WTC11 (cell line): ENCODE measurements at regions not wholly inside any gene's neighbourhood (a gene's known extent, or its start where the extent isn't known, plus 50 kb on each side); places are given as distances from the start of the nearest gene placed in this dataset.

Experiments used
- ATAC-seq: fragments of 200-7000 bp; cut with Tn5 transposase; 2 replicates; pipeline ENCODE4 v1.10.0; 2021; ENCODE audit warnings: mild to moderate bottlenecking, moderate library complexity
- CTCF ChIA-PET: fragments of 300-600 bp; sonication (Branson Sonifier 250); formaldehyde crosslinking; loops from one replicate; lab custom pipeline; 2021; ENCODE audit warnings: antibody characterized with exemption; lab: Charles Lee
- POLR2A ChIA-PET: fragments of 350-600 bp; sonication (Branson Sonifier 250); formaldehyde crosslinking; loops from one replicate; lab custom pipeline; 2021; ENCODE audit warnings: antibody characterized with exemption; lab: Charles Lee
- DNase-seq: peaks from one replicate; pipeline ENCODE4 v3.0.0; 2021; ENCODE audit warnings: low spot score
- H3K27ac Mint-ChIP-seq: 2 replicates; pipeline ENCODE4 v1.8.0; 2021; ENCODE audit warnings: mixed read lengths
- H3K27me3 Mint-ChIP-seq: 2 replicates; pipeline ENCODE4 v1.8.0; 2021; ENCODE audit warnings: low read depth, mild to moderate bottlenecking, moderate library complexity, mixed read lengths
- H3K36me3 Mint-ChIP-seq: 2 replicates; pipeline ENCODE4 v1.8.0; 2021; ENCODE audit warnings: mixed read lengths
- H3K4me1 Mint-ChIP-seq: 2 replicates; pipeline ENCODE4 v1.8.0; 2022; ENCODE audit warnings: mixed read lengths
- H3K4me3 Mint-ChIP-seq: 2 replicates; pipeline ENCODE4 v1.8.0; 2021; ENCODE audit warnings: mild to moderate bottlenecking, moderate library complexity, mixed read lengths
- H3K9me3 Mint-ChIP-seq: 2 replicates; pipeline ENCODE4 v1.8.0; 2021; ENCODE audit warnings: mixed read lengths
- ARID4B ChIP-seq: sonication (generic); formaldehyde crosslinking; IDR thresholded peaks from 2 replicates; pipeline ENCODE4 v1.8.0; 2023; ENCODE audit warnings: missing genetic modification reagents, mild to moderate bottlenecking, borderline replicate concordance
- ATF2 ChIP-seq: sonication (generic); formaldehyde crosslinking; IDR thresholded peaks from 2 replicates; pipeline ENCODE4 v1.8.1; 2022; ENCODE audit warnings: low read depth, missing genetic modification reagents, borderline replicate concordance
- ATF6 ChIP-seq: sonication (generic); formaldehyde crosslinking; IDR thresholded peaks from 2 replicates; pipeline ENCODE4 v1.8.1; 2023; ENCODE audit warnings: mild to moderate bottlenecking, missing genetic modification reagents
- CREB1 ChIP-seq: sonication (generic); formaldehyde crosslinking; IDR thresholded peaks from 2 replicates; pipeline ENCODE4 v1.8.0; 2023; ENCODE audit warnings: mild to moderate bottlenecking, missing genetic modification reagents
- FOXJ3 ChIP-seq: sonication (generic); formaldehyde crosslinking; IDR thresholded peaks from 2 replicates; pipeline ENCODE4 v1.9.0; 2021; ENCODE audit warnings: missing genetic modification reagents, mild to moderate bottlenecking, borderline replicate concordance
- FOXP4 ChIP-seq: sonication (generic); formaldehyde crosslinking; IDR thresholded peaks from 2 replicates; pipeline ENCODE4 v1.8.0; 2022; ENCODE audit warnings: mild to moderate bottlenecking, missing genetic modification reagents
- MXD4 ChIP-seq: fragments of 250-450 bp; sonication (Bioruptor Pico); IDR thresholded peaks from 2 replicates; pipeline ENCODE4 v1.8.0; 2021; ENCODE audit warnings: mild to moderate bottlenecking, moderate library complexity, borderline replicate concordance
- NFATC4 ChIP-seq: fragments of 250-450 bp; sonication (Bioruptor Pico); IDR thresholded peaks from 2 replicates; pipeline ENCODE4 v1.9.0; 2021; ENCODE audit warnings: mild to moderate bottlenecking
- SP1 ChIP-seq: sonication (generic); formaldehyde crosslinking; conservative IDR thresholded peaks from 2 replicates; pipeline ENCODE4 v1.8.1; 2022; ENCODE audit warnings: missing genetic modification reagents
- TEAD4 ChIP-seq: sonication (generic); formaldehyde crosslinking; IDR thresholded peaks from 2 replicates; pipeline ENCODE4 v1.8.0; 2022; ENCODE audit warnings: mild to moderate bottlenecking, missing genetic modification reagents
- TP53 ChIP-seq: sonication (generic); formaldehyde crosslinking; IDR thresholded peaks from 2 replicates; pipeline ENCODE4 v1.8.1; 2023; ENCODE audit warnings: mild to moderate bottlenecking, missing genetic modification reagents
- ZMAT4 ChIP-seq: fragments of 250-450 bp; sonication (Bioruptor Pico); IDR thresholded peaks from 2 replicates; pipeline ENCODE4 v1.9.0; 2021; ENCODE audit warnings: mild to moderate bottlenecking
- ZNF121 ChIP-seq: sonication (generic); formaldehyde crosslinking; IDR thresholded peaks from 2 replicates; pipeline ENCODE4 v1.8.0; 2023; ENCODE audit warnings: missing genetic modification reagents
- ZNF317 ChIP-seq: sonication (generic); formaldehyde crosslinking; IDR thresholded peaks from 2 replicates; pipeline ENCODE4 v1.8.1; 2023; ENCODE audit warnings: low read depth, mild to moderate bottlenecking, moderate library complexity, missing genetic modification reagents, borderline replicate concordance
- ZNF532 ChIP-seq: fragments of 250-450 bp; sonication (Bioruptor Pico); IDR thresholded peaks from 2 replicates; pipeline ENCODE4 v1.9.0; 2021; ENCODE audit warnings: mild to moderate bottlenecking, borderline replicate concordance

- Mint-ChIP-seq H3K27me3 (no peaks in the 10 kb centered on the region), H3K9me3 (peaks cover 6% of the 10 kb centered on the region; the same call in 1 of the 2 replicates), H3K36me3 (no peaks in the 10 kb centered on the region), H3K27ac (no peak overlapping the region), H3K4me3 (no peak overlapping the region)
- no peak for DNase-seq
- TF ChIP-seq TP53 (no peak), CREB1 (CRISPR knock-in tag) (no peak), ARID4B (CRISPR knock-in tag) (no peak), ZNF121 (CRISPR knock-in tag) (no peak), SP1 (no peak), TEAD4 (no peak), NFATC4 (CRISPR knock-in tag) (no peak), FOXP4 (CRISPR knock-in tag) (no peak), MXD4 (no peak), ATF6 (CRISPR knock-in tag) (no peak)
- TF ChIP-seq, all 79 proteins: peak for 0
- ATAC-seq = no peak
- H3K4me1 Mint-ChIP-seq = peaks cover 29% of the 10 kb centered on the region
- CTCF ChIA-PET = interaction anchor here (1.1 to 1.9 kb wide), 2 partner anchors 8 to 16 kb away, joined by 4 to 8 read pairs; no protein-coding TSS in a partner anchor
- POLR2A ChIA-PET = interaction anchor here (0.6 kb wide), 1 partner anchor 83 kb away, joined by 3 read pairs; no protein-coding TSS in a partner anchor
Measured at GRCh38 chr13:72634859-72635258, 92.6 kb downstream of the MZT1 start.

- ChIA-PET POLR2A (no interaction called here), CTCF (no interaction called here)
- no peaks in the 10 kb centered on the region for H3K36me3 Mint-ChIP-seq
- H3K4me1 Mint-ChIP-seq = peaks cover 15% of the 10 kb centered on the region
- DNase-seq (no peak), ATAC-seq (no peak)
- H3K27ac Mint-ChIP-seq = no peak overlapping the region
- H3K27me3 Mint-ChIP-seq = no peaks in the 10 kb centered on the region
- peaks cover 5% of the 10 kb centered on the region; the same call in 1 of the 2 replicates for H3K9me3 Mint-ChIP-seq
- no peak overlapping the region for H3K4me3 Mint-ChIP-seq
- TF ChIP-seq ZNF317 (no peak), FOXP4 (CRISPR knock-in tag) (no peak), ATF2 (CRISPR knock-in tag) (no peak), ZNF532 (CRISPR knock-in tag) (no peak), ZMAT4 (CRISPR knock-in tag) (no peak), FOXJ3 (CRISPR knock-in tag) (no peak), SP1 (no peak)
Measured at GRCh38 chr13:72622546-72622945, 104.9 kb downstream of the MZT1 start.
